Kidney (tissue), 13 donors: ENCODE measurements at regions not wholly inside any gene's neighbourhood (a gene's known extent, or its start where the extent isn't known, plus 50 kb on each side); places are given as distances from the start of the nearest gene placed in this dataset.

ENCODE experiments used
- DNase-seq, 5 donors: peaks; one replicate each; pipeline ENCODE4 v3.0.0-alpha.2; 2013 to 2020
- FAIRE-seq: peaks from 2 replicates; lab custom pipeline; 2012; peaks lifted over from hg19 to GRCh38; lab: Jason Lieb, UNC
- H3K27ac ChIP-seq, 2 donors: one replicate each; pipeline ENCODE4 v1.7.0; 2013; ENCODE audit warnings: low read depth in 2 of 2, low read length in 2 of 2, inconsistent platforms in 1 of 2
- H3K27me3 ChIP-seq: one replicate; pipeline ENCODE4 v1.7.1; 2013; ENCODE audit warnings: low read length, inconsistent platforms; ENCODE audit not compliant: control insufficient read depth, insufficient read depth
- H3K36me3 ChIP-seq, 3 donors: one replicate each; pipeline versions ENCODE4 v1.7.0 to v1.7.1; 2013; ENCODE audit warnings: low read length in 3 of 3, control low read depth in 1 of 3, inconsistent platforms in 1 of 3; ENCODE audit not compliant: insufficient read depth in 3 of 3, control insufficient read depth in 2 of 3
- H3K4me1 ChIP-seq, 3 donors: one replicate each; pipeline versions ENCODE4 v1.7.0 to v1.7.1; 2013; ENCODE audit warnings: low read length in 3 of 3, inconsistent platforms in 1 of 3, low read depth in 1 of 3; ENCODE audit not compliant: control insufficient read depth in 2 of 3, insufficient read depth in 2 of 3
- H3K4me3 ChIP-seq, 3 donors: one replicate each; pipeline versions ENCODE4 v1.7.0 to v1.8.1; 2013; ENCODE audit warnings: low read length in 3 of 3, control low read depth in 1 of 3, inconsistent platforms in 1 of 3
- H3K9ac ChIP-seq, 3 donors: one replicate each; pipeline versions ENCODE4 v1.7.0 to v1.7.1; 2013; ENCODE audit warnings: low read length in 3 of 3, control low read depth in 1 of 3, inconsistent platforms in 1 of 3
- H3K9me3 ChIP-seq, 3 donors: one replicate each; pipeline versions ENCODE4 v1.7.0 to v1.7.1; 2013; ENCODE audit warnings: low read length in 3 of 3, control low read depth in 1 of 3, inconsistent platforms in 1 of 3; ENCODE audit not compliant: control insufficient read depth in 2 of 3, insufficient read depth in 1 of 3
- intact Hi-C: fragments of 100-400 bp; cut with DNase I; formaldehyde crosslinking; loops from one replicate; pipeline ENCODE4 v1.11.1; 2022
- TF ChIP-seq, protein P1 (sequence below): IDR thresholded peaks from 3 replicates; pipeline ENCODE4 v1.5.1; 2012; ENCODE audit warnings: mild to moderate bottlenecking, moderate library complexity, borderline replicate concordance; ENCODE audit not compliant: insufficient read depth; ENCODE audit errors: extremely low read depth
- donor health status: control.
- donor health status: control.
- donor health status: control.
- donor health status: control.
- donor health status: control.
- donor health status: DM: yes; HTN: yes; CAD: no.
- donor health status: Normal renal cell carcinoma (clear cell type).

DNA sequence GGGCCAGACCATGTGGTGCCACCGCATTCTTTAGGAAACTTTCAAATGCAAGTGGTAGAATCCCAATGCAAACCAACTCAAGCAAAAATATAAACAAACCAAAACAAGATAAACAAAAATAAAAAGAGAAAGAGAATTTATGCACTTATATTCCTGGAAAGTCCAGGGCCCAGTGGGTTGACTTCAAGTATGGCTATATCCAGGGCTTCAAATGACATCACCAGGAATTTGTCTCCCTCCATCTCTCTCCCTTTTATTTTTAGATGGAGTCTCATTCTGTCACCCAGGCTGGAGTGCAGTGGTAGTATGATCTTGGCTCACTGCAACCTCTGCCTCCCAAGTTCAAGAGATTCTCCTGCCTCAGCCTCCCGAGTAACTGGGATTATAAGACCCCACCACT is 56.1 kb upstream of the PNRC1 start:
- TF ChIP-seq, protein P1, sequence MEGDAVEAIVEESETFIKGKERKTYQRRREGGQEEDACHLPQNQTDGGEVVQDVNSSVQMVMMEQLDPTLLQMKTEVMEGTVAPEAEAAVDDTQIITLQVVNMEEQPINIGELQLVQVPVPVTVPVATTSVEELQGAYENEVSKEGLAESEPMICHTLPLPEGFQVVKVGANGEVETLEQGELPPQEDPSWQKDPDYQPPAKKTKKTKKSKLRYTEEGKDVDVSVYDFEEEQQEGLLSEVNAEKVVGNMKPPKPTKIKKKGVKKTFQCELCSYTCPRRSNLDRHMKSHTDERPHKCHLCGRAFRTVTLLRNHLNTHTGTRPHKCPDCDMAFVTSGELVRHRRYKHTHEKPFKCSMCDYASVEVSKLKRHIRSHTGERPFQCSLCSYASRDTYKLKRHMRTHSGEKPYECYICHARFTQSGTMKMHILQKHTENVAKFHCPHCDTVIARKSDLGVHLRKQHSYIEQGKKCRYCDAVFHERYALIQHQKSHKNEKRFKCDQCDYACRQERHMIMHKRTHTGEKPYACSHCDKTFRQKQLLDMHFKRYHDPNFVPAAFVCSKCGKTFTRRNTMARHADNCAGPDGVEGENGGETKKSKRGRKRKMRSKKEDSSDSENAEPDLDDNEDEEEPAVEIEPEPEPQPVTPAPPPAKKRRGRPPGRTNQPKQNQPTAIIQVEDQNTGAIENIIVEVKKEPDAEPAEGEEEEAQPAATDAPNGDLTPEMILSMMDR: no peak
- no peak for DNase-seq
- no peaks in the 10 kb centered on the region for H3K36me3 ChIP-seq
- no peaks in the 10 kb centered on the region for H3K27me3 ChIP-seq
- H3K4me3 ChIP-seq: no peak overlapping the region
- intact Hi-C loops: no loop called here
- H3K9ac ChIP-seq: no peak overlapping the region
- H3K4me1 ChIP-seq: peaks cover 0 to 18% (median 7%) of the 10 kb centered on the region in 3 donors
- no peaks in the 10 kb centered on the region for H3K9me3 ChIP-seq
- FAIRE-seq: no peak
- no peak overlapping the region for H3K27ac ChIP-seq

DNA sequence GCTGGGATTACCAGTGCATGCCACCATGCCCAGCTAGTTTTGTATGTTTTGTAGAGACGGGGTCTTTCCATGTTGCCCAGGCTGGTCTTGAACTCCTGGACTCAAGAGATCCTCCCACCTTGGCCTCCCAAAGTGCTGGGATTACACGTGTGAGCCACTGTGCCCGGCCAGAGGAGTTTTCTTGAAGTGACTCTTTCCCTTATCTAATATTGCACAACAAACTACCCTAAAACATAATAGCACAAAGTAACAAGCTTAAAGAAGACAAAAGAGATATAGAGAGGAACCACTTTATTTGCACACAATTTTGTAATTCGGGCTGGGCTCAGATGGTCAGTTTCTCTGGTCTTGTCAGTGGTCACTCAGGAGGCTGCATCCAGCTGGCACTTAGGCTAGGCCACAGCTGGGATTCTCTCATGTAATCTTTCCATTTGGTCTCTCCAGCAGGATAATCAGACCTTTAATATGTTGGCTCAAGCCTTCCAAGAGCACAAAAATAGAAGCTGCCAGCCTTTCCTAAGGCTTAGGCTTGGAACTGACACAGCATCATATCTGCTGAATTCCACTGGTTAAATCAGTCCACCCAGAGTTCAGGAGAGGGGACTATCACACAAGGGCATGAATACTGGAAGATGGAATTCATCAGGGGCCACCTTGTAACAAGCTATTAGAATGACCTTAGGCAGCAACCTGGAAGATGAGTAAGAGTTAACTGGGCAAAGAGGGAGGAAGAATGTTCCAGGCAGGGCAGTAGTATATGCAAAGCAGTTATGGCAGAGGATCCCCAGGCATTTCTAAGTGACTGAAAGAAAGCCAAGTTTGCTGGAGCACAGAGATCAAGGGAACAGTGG is 56.7 kb upstream of the PNRC1 start:
- TF ChIP-seq, protein P1: no peak
- H3K36me3 ChIP-seq: no peaks in the 10 kb centered on the region
- H3K9ac ChIP-seq: no peak overlapping the region
- intact Hi-C loops: no loop called here
- no peak for FAIRE-seq
- H3K9me3 ChIP-seq: no peaks in the 10 kb centered on the region
- peak overlapping the region in 1 of 2 donors; percentile 53 for H3K27ac ChIP-seq
- H3K4me3 ChIP-seq: no peak overlapping the region
- no peaks in the 10 kb centered on the region for H3K27me3 ChIP-seq
- no peak for DNase-seq
- H3K4me1 ChIP-seq: peaks cover 0 to 18% (median 7%) of the 10 kb centered on the region in 3 donors

DNA sequence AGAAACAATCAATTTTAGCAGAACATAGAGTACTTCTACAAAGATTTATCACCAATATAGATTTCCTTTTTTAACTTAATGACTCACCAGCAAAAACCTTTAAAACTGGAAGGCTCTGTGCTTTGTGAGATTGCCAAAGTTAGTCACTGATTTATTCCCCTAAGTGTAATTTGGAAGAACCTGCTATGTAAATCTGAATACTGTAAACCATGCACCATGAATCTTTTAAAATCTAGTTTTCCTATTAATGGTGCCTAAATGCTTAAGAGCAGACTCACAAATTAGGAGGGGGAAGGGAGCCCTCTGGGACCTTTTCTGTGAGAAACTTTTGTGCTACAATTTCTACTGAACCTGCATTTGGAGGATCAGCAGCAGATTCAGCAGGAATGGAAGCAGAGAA is 57.8 kb upstream of the PNRC1 start:
- FAIRE-seq (peak; percentile 84), DNase-seq (peak in 3 of 5 donors; percentile 15 to 89 (median 68))
- intact Hi-C loops: no loop called here
- Histone ChIP-seq H3K27ac (peak overlapping the region in 1 of 2 donors; percentile 53), H3K9ac (no peak overlapping the region), H3K4me3 (no peak overlapping the region), H3K36me3 (no peaks in the 10 kb centered on the region), H3K9me3 (no peaks in the 10 kb centered on the region), H3K4me1 (peaks cover 0 to 18% (median 7%) of the 10 kb centered on the region in 3 donors), H3K27me3 (no peaks in the 10 kb centered on the region)
- TF ChIP-seq, protein P1: no peak
